B cell (primary cell): ENCODE measurements at regions not wholly inside any gene's neighbourhood (a gene's known extent, or its start where the extent isn't known, plus 50 kb on each side); places are given as distances from the start of the nearest gene placed in this dataset.

Experiments
- CTCF ChIP-seq: fragments of 200-600 bp; IDR thresholded peaks from one replicate; pipeline ENCODE4 v1.8.0; 2022; ENCODE audit warnings: antibody characterized with exemption, mild to moderate bottlenecking
- EZH2 ChIP-seq: IDR thresholded peaks from 2 replicates; pipeline ENCODE4 v1.6.1; 2012; ENCODE audit warnings: borderline replicate concordance, low read depth, mild to moderate bottlenecking, moderate library complexity, low read length; ENCODE audit not compliant: insufficient read depth, poor library complexity, severe bottlenecking

DNA sequence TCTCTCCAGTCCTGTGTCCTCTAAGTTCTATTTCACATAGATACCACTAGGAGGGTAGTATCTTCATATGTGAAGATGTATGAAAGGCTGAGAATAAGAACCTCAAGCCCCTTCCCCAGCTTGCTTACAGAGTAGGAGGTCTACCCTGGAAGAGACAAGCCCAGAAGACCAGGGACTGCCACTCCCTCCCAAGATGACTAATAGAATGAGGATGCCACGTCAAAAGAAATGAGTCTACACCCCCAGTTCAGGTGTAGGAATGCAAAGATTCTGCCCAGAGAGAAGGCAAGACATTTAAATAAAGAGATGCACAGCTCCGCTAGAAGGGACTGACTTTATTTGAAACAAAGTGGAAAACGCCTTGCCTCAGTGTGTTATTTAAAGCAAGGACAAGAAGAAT lies 1006.0 kb upstream of the USP15 start:
- TF ChIP-seq CTCF (no peak), EZH2 (no peak)
